Right lobe of liver (tissue), 4 donors: ENCODE measurements at regions not wholly inside any gene's neighbourhood (a gene's known extent, or its start where the extent isn't known, plus 50 kb on each side); places are given as distances from the start of the nearest gene placed in this dataset.

Source experiments
- POLR2A ChIP-seq: fragments of 450-650 bp; IDR thresholded peaks from one replicate; pipeline ENCODE4 v1.6.1; 2017; ENCODE audit warnings: antibody characterized with exemption, mild to moderate bottlenecking
- TF ChIP-seq, protein P1 (sequence below), 4 donors: fragments of 200-600 bp in 3 of 4; fragments of 450-650 bp in 1 of 4; IDR thresholded peaks; one replicate each; pipeline versions ENCODE4 v1.5.1 to v1.8.0; 2016 to 2022; ENCODE audit warnings: antibody characterized with exemption in 4 of 4, mild to moderate bottlenecking in 2 of 4
- donor health status: DM: no; HTN: no; CAD: no.
- donor health status: DM: no; HTN: no; CAD: no.
- donor health status: DM: no; HTN: yes; CAD: no.

DNA sequence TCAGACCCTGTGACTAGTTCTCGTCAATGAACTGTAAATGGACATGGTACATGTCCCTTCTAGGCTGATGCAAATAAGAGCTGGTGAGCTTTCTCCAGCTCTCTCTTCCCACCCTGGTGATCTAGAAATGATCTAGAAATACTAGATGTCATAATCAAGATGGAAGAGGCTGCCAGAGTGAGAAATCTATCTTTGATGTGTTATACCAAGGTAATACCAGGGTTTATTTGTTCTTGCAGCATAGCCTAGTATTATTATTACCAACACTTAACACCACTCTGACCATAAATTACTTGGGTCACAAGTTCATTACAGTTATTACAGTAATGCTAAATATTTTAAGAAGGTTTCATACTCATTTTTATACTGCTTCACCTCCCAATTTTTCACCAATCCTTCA lies 138.4 kb upstream of the LMCD1 start:
- TF ChIP-seq, protein P1, sequence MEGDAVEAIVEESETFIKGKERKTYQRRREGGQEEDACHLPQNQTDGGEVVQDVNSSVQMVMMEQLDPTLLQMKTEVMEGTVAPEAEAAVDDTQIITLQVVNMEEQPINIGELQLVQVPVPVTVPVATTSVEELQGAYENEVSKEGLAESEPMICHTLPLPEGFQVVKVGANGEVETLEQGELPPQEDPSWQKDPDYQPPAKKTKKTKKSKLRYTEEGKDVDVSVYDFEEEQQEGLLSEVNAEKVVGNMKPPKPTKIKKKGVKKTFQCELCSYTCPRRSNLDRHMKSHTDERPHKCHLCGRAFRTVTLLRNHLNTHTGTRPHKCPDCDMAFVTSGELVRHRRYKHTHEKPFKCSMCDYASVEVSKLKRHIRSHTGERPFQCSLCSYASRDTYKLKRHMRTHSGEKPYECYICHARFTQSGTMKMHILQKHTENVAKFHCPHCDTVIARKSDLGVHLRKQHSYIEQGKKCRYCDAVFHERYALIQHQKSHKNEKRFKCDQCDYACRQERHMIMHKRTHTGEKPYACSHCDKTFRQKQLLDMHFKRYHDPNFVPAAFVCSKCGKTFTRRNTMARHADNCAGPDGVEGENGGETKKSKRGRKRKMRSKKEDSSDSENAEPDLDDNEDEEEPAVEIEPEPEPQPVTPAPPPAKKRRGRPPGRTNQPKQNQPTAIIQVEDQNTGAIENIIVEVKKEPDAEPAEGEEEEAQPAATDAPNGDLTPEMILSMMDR (IDR thresholded peaks at IDR 0.05), result no peak
- no peak for TF ChIP-seq POLR2A
